GM18505 (cell line): ENCODE measurements at regions not wholly inside any gene's neighbourhood (a gene's known extent, or its start where the extent isn't known, plus 50 kb on each side); places are given as distances from the start of the nearest gene placed in this dataset.

Experiments used
- ATAC-seq: cut with Tn5 transposase; IDR thresholded peaks from one replicate; pipeline ENCODE4 v1.9.1; 2021; ENCODE audit not compliant: unreplicated experiment
- POLR2A ChIP-seq: IDR thresholded peaks from 4 replicates; pipeline ENCODE4 v1.6.1; 2011; ENCODE audit warnings: borderline replicate concordance; ENCODE audit not compliant: insufficient read depth, insufficient read length; ENCODE audit errors: extremely low read depth

DNA sequence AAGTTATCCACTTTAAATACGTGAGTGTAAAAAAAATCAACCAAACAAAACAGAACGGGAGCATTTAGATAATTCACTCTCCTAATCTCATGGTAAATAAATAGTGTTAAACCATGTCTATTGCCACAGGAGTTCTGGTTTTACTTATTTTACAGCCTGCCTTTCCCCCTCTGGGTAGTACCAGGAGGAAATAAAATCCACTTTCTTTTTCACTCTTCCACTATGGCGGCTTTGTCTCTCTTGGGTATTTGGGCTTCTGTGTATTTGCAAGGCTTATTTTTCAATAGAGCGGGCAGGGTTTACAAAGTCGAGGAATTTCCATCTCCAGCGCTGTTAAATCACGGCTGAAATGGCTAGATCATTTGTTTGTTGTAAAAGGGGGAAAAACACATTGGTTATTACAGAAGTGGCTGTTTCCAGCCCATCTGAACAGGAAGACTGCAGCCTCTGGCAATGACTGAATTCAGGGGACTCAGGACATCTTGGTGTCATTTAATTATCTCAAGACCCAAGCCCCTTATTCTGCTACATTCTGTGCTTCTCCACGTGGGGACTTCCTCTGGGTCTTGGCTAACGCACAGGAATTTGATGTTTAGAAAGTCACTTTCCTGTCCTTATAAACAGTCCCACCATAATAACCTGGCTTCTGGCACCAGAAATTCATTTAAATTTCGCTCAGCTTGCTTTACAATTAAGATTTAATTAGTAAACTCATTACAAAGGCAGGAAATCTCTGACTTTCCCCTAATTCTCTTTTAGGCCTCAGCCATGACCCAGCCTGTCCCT is 323.9 kb downstream of the GATA3 start:
- no peak for ATAC-seq
- no peak for TF ChIP-seq POLR2A

DNA sequence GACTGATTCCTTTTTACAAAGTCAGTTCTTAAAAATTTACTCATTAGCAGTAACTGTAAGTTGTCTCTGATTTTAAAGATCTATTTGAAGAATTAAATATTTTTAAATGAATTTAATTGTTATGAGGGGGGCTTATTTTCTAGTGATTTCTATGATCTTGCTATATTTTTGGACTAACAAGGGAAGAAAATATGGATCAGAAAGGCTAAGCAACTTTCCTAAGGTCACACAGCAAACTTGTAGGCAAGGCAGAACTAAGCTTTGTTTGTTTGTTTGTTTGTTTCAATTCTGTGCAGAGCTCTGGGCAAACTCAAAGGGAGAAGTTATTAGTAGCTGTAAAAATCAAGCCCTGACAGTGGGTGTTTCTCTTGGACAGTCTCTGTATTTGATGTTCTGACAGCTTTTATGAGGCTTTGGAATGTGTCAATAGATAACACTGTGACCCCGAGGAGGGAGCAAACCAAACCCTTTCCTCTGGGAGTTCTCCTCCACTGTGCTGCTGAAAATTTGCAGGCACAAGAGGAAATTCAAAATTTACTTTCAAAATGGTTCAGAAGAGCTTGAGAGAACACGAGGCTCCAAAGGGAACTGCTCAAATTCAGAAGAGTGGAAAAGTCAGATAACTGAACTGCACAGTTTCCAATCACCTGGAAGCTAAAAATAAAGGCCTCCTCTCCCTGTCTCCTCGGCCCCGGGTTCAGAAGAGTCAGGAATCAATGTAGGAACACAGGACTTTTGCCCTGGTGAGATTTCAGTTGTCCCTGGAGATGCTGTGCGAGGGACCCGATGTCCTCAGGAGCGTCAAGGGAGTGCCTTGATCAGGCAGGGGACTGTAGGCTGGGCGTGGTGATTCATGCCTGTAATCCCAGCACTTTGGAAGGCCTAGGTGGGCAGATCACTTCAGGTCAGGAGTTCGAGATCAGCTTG is 325.7 kb downstream of the GATA3 start:
- ATAC-seq: no peak
- TF ChIP-seq POLR2A: no peak

DNA sequence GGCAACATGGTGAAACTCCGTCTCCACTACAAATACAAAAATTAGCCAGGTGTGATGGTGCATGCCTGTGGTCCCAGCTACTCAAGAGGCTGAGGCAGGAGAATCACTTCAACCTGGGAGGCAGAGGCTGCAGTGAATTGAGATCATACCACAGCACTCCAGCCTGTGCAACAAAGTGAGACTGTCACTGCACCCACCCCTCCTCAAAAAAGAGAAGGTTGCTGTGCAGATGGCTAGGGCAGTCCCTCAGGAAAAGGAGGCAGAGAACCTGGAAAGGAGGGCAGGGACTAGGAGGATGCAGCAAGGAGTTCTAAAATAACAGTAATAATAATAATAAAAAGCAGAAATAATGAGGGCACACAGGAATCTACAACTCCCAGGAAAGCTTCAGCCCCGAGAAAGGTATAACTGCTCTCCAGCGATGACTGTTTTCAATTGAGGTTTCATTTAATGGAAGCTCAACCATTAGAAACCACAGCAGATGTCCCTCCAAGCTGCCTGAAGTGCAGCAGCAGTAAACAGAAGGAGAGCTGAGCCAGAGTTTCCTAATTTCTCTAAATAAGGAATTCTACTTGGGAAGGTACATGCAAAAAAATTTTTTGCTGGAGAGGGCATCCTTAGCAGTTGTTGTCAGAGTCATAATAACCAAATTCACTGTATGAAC is 326.5 kb downstream of the GATA3 start:
- ATAC-seq: no peak
- no peak for TF ChIP-seq POLR2A

DNA sequence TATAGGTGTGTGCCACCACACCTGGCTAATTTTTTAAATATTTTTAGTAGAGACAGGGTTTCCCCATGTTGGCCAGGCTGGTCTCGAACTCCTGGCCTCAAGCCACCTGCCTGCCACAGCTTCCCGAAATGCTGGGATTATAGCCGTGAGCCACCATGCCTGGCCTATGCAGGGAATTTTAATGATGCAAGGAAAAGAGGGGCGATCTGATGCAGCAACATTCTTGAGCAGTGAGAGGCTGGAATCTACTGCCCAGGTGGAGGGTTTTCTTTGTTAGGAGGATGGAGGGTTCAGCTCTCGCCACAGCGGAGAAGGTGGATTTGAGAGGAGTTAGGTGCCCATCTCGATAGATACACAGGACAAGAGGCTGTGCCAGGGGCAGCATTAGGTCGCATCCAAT is 332.3 kb downstream of the GATA3 start:
- no peak for TF ChIP-seq POLR2A
- no peak for ATAC-seq

DNA sequence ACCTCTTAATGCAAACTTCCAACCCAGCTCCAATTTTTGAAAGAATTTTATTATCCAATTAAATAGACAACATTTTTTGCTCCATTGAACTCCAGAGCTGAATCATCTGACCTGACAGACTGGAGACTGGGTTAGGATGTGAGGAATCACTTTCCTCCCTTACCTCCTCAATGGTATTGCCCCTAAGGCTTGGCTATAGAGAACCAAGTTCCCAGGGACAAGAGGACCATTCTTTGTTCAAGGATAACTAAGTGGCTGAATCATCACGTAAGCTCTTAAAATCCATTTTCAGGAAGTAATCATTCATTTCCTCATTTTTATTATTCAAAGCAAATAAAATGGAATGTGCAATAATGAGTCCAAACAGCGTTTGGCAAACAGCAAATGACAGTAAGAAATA is 335.1 kb downstream of the GATA3 start:
- TF ChIP-seq POLR2A: no peak
- ATAC-seq: no peak

DNA sequence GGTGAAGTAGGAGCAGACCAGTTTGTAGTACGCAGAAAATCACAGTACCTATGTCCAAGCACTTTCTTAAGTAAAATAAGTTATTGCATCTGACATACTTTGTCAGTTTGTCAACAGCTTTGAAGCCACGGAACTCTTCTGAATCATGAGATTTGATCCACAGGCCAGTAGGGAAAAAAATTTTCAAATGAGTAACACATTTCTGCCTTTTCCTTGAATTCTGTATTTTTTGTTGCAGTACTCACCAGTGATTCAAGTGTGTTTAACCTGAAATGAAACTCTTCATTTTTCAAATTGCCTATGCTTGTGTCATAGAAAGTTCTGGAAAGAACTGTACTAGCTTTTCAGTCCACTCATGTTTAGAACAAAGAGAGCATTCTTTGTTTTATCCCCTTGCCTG is 337.7 kb downstream of the GATA3 start:
- ATAC-seq: no peak
- TF ChIP-seq POLR2A: no peak

DNA sequence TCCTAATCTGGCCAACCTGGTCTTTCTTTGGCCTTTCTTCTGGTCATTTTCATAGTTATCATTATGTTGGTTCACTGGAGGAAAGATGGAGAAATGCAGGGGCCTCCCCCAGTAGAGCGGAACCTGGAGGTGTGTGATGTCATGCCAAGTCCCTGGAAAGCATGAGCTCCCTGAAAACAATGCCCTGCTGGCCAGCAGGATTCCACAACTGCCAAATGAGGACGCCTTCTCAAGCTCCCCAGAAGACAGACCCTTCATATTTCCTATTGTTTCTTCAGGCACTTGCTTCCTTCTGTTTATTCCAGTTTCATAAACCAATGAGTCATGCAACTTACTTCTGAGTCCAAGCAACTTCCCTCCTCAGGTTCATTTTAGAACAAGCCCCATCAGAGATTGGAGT is 339.0 kb downstream of the GATA3 start:
- no peak for ATAC-seq
- TF ChIP-seq POLR2A: no peak

DNA sequence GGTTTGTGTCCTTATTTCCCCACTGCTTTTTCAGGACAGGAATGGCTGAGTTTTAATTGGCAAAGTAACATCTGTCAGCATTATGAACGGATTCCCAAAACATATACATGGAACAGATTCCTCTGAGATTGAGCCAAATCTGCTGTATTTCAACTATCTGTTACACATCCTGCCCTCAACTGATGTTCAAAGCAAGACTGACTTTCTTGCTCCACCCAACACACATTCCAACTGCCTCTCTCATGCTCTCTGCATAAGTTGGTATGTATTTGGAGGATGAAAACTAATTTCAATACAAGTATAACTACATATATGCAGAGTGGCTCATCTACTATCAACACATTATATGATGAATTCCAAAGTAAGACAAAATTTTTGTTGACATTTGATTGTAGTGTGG is 342.2 kb downstream of the GATA3 start:
- TF ChIP-seq POLR2A: no peak
- ATAC-seq: no peak

DNA sequence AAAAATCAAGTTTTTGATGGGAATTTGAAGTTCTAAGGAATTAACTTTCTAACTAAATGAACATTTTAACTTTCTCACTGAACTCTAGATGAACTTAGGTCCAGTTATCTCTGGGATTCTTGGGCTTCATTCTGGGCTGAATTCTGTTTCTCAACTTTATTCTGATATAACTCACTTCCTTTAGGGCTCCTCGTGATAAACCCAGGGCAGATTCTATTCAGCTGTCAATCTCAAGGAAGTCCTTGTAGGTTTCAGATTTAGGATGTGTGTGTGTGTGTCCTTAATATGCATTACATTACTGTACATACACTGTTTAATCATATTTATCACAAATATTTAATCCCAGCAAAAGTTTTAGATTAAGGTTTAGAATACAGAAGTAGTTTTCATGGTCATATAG is 344.3 kb downstream of the GATA3 start:
- no peak for TF ChIP-seq POLR2A
- ATAC-seq: no peak

DNA sequence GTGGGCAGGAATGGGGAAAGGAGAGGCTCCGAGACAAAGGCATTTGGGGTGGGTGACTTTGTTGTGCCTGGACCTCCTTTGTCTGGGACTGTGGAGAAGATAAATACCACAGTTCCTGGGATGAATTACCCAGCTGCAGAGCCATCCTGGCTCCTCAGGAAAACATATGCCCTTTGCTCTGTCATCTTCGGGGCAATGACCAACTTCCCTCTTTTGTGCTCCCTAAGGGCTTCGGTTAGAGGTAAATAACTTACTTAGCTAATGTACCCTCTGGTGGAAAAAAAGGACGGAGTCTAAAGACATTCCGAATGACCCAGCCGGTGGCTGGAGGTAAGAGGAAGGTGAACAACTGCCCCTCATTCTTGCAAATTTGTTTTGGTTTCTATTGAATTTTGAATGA is 345.7 kb downstream of the GATA3 start:
- ATAC-seq: no peak
- TF ChIP-seq POLR2A: no peak

DNA sequence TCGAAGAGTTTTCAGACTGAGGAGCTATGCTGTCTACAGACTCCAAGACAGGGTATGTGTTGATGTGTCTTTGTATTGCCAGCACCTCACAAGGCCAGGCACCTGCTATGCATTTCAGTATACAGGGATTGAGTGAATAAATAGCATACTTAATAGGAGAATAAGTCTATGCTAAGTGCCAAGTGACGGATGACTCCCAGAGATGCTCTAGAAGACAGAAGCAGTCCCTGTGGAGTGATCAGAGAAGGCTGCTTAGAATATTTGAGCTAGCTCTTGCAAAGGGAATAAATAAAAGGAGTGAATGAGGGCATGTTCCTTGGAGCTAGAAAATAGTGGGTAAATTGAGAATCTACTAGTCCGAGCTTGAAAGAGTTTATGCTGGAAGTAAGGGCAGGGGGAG is 346.4 kb downstream of the GATA3 start:
- no peak for ATAC-seq
- no peak for TF ChIP-seq POLR2A

DNA sequence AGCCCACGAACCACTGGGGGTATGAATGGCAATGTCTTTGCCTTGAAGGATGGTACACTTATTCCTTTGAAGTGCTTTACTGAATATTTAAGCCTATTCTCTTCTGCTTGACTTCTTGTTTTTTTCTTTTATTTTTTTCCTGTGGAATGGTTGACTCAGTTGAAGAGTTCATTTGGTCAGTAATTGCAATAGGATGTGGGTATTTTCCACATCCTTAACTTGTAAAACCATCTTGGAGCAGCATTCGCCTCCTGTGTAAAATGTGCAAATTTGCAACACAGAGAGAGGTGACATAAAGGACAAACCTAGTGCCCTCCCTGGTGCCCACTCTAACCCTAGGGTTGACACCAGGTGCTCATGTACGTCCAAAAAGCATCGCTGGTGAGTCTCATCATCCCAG is 347.0 kb downstream of the GATA3 start:
- TF ChIP-seq POLR2A: no peak
- no peak for ATAC-seq

DNA sequence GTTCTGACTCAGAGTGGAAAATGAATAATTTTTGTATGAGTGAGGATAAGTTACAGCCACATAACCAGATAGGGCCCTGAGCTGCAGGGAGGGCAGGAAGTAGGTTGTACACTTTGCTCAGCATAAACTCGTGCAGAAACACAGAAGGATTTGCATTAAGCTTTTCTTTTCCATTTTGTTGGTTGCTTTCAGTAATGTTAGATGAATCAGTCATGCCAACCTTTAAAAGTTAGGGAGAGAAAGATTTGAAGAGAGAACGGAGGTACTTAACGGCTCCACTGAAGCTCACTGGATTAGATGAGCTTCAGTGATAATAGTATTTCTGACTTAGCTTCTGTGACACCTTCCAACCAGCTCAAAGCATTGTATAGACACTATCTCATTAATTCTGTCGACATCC is 348.1 kb downstream of the GATA3 start:
- ATAC-seq: no peak
- TF ChIP-seq POLR2A: no peak

DNA sequence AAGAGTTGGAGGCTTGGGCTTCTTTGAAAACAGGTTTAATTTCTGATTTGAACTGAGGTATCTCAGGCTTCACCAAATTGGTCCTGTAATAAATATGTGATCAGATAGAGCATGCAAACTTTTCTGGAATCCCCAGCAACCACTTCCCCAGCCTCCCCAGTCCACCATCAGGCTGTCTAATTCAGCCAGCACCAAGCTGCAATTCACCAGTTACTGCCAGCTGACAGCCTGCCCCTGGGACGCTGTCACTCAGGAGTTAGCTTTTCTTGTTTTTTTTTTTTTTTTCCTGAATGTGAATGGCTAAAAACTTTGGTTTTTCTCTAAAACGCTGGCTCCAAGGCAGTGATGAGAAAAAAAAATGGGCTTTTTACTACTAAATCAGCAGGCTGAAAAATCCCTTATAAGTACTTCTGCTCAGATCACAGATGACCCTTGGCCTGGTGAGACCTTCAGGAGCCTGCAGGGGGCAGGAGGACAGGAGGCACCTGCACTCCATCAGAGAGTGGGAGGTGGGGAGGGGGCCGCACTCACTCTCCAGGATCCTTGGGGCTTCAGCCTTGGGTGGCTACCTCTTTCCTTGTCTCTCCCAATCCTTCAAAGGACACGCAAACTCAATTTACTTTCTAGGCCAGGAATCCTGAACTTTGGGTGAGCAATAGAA is 349.4 kb downstream of the GATA3 start:
- ATAC-seq: no peak
- no peak for TF ChIP-seq POLR2A

DNA sequence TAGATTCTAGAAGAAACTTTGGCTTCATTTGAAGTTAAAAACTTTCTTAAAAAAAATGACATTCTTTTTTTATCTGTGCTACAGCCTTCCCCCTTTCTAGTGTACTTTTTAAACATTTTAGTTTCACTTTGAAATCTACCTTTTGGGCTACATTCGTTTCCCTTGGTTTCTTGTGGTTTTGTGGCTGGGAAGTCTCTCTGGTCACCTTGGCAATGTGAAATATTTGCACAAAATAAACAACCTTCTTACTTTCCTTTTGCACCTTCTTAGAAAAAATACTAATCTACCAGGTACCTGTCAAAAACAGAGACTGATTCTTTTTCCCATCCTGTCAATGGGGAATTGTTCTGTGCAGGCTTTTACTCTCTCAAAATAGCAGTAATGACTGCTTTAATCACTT is 350.2 kb downstream of the GATA3 start:
- ATAC-seq: peak; percentile 82
- TF ChIP-seq POLR2A: no peak
